ENCODE measurements at regions not wholly inside any gene's neighbourhood (a gene's known extent, or its start where the extent isn't known, plus 50 kb on each side); places are given as distances from the start of the nearest gene placed in this dataset.

DNA sequence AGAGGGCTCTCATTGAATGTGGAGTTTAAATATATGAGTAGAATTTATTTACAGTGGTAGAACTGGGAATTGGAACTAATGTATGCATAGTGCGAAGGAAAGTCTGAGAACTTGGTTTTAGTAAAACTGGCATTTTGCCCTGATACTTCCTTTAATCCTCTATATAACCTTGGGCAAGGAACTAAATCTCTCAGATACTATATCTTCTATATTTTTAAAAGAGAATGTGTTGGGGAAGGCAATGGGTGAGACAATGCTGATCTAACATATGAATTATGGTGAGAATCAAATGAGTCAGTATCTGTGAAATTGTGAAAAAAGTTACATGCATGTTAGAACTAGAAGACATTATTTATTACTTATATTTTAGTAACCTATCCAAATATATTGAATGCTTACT is 2109.4 kb upstream of the PIK3C3 start:
- H3K9me3 ChIP-seq, result no peaks in the 10 kb centered on the region
- no peak overlapping the region for H3K27ac ChIP-seq
- H3K4me1 ChIP-seq (ENCODE audit: insufficient read depth), result no peaks in the 10 kb centered on the region
- H3K27me3 ChIP-seq, result no peaks in the 10 kb centered on the region
- no peak for DNase-seq
- intact Hi-C loops (cut with DNase I), result no loop called here
- H3K36me3 ChIP-seq, result no peaks in the 10 kb centered on the region
- no peak overlapping the region for H3K4me3 ChIP-seq
- 91 to 93% (median 92%) methylated on average over 1 of the region's 1 CpG for WGBS, 3 donors
- no peak for TF ChIP-seq POLR2A (IDR thresholded peaks at IDR 0.05)
- TF ChIP-seq EP300 (IDR thresholded peaks at IDR 0.05), result no peak
- TF ChIP-seq CTCF (IDR thresholded peaks at IDR 0.05), result no peak

GRCh38 chr18:39845106-39845505 is 2109.9 kb upstream of the PIK3C3 start:
- TF ChIP-seq POLR2A (IDR thresholded peaks at IDR 0.05), result no peak
- TF ChIP-seq CTCF (IDR thresholded peaks at IDR 0.05), result no peak
- TF ChIP-seq EP300 (IDR thresholded peaks at IDR 0.05), result no peak
- Histone ChIP-seq H3K27ac (no peak overlapping the region), H3K36me3 (no peaks in the 10 kb centered on the region), H3K4me1 (ENCODE audit: insufficient read depth) (no peaks in the 10 kb centered on the region), H3K9me3 (no peaks in the 10 kb centered on the region), H3K4me3 (no peak overlapping the region), H3K27me3 (no peaks in the 10 kb centered on the region)
- intact Hi-C loops (cut with DNase I), result no loop called here
- 78 to 81% (median 81%) methylated on average over 2 of the region's 2 CpGs for WGBS, 3 donors
- DNase-seq, result no peak

- intact Hi-C loops (cut with DNase I), result no loop called here
- Histone ChIP-seq H3K36me3 (no peaks in the 10 kb centered on the region), H3K4me1 (ENCODE audit: insufficient read depth) (no peaks in the 10 kb centered on the region), H3K4me3 (no peak overlapping the region), H3K27me3 (no peaks in the 10 kb centered on the region), H3K27ac (no peak overlapping the region), H3K9me3 (no peaks in the 10 kb centered on the region)
- 87 to 92% (median 91%) methylated on average over 4 of the region's 4 CpGs for WGBS, 3 donors
- TF ChIP-seq EP300 (IDR thresholded peaks at IDR 0.05) (no peak), POLR2A (IDR thresholded peaks at IDR 0.05) (no peak), CTCF (IDR thresholded peaks at IDR 0.05) (no peak)
- no peak for DNase-seq
Measured at GRCh38 chr18:39843546-39843945, 2111.5 kb upstream of the PIK3C3 start.

DNA sequence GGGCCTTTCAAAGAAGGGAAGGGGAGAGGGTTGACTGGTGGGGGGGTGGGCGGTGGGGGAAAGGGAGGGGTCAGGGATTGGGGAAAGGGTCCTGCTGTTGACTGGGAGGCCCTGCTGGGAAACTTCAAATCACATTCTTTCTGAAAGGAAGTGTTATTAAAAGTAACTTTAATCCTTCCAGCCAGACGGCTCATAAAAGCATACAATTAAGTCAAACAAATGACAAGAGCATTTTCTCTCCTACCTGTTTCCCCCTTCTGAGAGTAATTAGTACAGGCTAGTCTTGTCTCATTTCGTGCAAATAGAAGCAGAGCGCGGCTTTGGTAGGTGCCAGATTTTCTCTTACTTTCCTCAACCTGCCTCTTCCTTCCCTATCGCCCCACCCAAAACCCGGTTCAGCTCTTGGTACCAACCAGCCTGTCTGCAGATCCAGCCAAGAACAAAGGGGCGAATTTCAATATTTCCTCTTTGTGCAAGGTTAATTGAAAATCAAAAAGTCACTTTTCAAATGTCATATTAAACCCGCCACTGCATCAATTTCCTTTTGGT is 2112.6 kb upstream of the PIK3C3 start:
- intact Hi-C loops (cut with DNase I), result no loop called here
- WGBS, 3 donors, result 61 to 72% (median 71%) methylated on average over 9 of the region's 9 CpGs
- TF ChIP-seq POLR2A (IDR thresholded peaks at IDR 0.05) (no peak), EP300 (IDR thresholded peaks at IDR 0.05) (no peak), CTCF (IDR thresholded peaks at IDR 0.05) (no peak)
- no peaks in the 10 kb centered on the region for H3K27me3 ChIP-seq
- no peaks in the 10 kb centered on the region for H3K9me3 ChIP-seq
- H3K27ac ChIP-seq, result no peak overlapping the region
- H3K36me3 ChIP-seq, result no peaks in the 10 kb centered on the region
- no peaks in the 10 kb centered on the region for H3K4me1 ChIP-seq (ENCODE audit: insufficient read depth)
- no peak for DNase-seq
- no peak overlapping the region for H3K4me3 ChIP-seq

Data from ovary (tissue), 7 donors.